ENCODE measurements at regions not wholly inside any gene's neighbourhood (a gene's known extent, or its start where the extent isn't known, plus 50 kb on each side); places are given as distances from the start of the nearest gene placed in this dataset.

DNA sequence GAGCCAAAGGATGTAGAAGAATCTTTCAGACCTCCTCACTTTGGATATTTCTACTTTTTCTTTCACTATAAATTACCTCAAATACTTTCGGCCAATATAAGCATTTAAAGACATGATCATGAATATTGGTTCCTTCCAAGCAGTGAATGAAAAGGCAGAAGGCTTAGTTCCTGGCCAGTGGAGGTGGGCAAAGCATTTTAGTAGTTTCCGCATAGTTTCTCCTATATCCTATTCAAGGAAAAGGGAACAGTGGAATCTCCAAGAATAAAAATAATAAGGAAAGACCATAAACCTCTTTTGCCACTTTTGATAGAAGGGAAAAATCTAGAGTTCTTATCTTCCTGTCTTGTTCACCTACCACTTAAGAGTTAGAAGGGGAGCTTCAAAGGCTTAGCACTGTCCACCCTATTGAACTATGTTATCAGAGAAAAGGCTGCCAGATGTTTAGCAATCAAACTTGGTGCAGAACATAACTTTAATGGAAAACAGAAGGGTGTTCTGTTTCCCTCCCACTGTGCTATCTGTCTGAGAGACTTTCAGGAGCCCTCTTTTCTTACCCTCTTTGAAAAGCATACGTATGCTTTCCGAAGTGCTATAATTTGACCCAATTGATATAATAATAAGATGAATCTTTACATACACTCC, 155.6 kb upstream of the DPH6 start:
- no peak for DNase-seq (ENCODE audit: low spot score)
- TF ChIP-seq, protein P1, sequence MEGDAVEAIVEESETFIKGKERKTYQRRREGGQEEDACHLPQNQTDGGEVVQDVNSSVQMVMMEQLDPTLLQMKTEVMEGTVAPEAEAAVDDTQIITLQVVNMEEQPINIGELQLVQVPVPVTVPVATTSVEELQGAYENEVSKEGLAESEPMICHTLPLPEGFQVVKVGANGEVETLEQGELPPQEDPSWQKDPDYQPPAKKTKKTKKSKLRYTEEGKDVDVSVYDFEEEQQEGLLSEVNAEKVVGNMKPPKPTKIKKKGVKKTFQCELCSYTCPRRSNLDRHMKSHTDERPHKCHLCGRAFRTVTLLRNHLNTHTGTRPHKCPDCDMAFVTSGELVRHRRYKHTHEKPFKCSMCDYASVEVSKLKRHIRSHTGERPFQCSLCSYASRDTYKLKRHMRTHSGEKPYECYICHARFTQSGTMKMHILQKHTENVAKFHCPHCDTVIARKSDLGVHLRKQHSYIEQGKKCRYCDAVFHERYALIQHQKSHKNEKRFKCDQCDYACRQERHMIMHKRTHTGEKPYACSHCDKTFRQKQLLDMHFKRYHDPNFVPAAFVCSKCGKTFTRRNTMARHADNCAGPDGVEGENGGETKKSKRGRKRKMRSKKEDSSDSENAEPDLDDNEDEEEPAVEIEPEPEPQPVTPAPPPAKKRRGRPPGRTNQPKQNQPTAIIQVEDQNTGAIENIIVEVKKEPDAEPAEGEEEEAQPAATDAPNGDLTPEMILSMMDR (IDR thresholded peaks at IDR 0.05; ENCODE audit: extremely low read depth, missing control alignments), result no peak

DNA sequence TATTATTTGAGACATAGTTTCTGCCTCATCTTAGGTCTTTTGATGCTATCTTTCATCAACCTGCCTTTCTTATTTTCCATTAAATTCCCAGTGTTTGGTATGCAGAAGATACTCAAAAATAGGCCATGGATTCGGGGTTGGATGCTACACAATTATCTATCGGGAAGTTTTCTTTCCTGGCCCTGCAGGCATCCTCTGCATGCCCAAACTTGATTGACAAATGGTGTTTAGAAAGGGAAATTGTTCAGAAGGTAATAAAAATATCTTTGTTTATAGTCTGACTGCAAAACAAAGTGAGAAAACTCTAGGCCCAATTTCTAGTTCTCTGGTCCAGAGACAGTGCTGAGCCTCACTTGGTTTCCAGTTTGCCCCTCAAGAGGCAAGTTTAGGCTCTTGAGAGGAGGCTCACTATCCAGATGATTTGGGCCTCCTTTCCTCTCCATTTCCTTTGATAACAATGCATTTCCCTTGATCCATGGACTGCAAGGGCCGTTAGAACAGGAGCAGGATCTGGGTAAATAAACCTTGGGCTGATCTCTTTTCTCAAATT, 157.1 kb upstream of the DPH6 start:
- TF ChIP-seq, protein P1 (IDR thresholded peaks at IDR 0.05; ENCODE audit: extremely low read depth, missing control alignments), result no peak
- no peak for DNase-seq (ENCODE audit: low spot score)

DNA sequence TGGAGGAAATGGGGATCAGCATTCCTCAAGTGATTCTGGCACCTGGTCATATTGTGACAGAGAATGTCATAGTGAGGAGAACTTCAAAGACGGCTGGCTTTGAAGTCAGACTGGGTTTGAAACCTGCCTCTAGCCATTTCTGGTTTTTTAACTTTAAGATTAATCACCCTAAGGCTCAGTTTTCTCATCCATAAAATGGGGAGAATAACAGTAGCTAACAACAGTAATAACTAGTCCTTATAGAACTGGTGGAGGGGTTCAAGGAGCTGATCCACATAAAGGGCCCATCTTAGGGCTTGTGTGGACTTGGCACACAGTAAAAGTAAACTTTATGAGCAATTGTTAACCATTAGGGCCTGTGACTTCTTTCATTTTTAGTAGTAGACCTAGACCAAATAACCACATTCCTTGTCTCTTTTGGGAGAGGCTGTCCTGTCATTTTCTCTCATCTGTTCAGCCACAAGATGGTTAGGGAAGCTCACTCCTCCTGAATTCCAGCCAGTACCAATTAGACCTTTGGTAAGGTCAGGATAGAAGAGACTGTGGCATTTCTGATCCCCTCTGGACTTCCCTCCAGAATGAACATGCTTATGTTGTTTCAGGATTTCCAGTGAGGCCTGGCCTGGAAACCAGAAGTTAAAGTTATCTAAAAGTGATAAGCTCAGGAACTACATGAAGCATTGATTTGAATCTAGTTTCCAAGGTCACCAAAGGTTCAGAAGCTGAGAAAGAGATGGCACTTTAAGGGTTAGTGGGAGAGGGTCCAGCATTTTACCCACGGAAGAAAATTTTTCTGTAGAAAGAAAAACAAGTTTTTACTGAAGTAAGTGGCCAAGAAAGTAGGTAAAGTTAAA, 159.3 kb upstream of the DPH6 start:
- TF ChIP-seq, protein P1 (IDR thresholded peaks at IDR 0.05; ENCODE audit: extremely low read depth, missing control alignments), result no peak
- DNase-seq (ENCODE audit: low spot score), result no peak

DNA sequence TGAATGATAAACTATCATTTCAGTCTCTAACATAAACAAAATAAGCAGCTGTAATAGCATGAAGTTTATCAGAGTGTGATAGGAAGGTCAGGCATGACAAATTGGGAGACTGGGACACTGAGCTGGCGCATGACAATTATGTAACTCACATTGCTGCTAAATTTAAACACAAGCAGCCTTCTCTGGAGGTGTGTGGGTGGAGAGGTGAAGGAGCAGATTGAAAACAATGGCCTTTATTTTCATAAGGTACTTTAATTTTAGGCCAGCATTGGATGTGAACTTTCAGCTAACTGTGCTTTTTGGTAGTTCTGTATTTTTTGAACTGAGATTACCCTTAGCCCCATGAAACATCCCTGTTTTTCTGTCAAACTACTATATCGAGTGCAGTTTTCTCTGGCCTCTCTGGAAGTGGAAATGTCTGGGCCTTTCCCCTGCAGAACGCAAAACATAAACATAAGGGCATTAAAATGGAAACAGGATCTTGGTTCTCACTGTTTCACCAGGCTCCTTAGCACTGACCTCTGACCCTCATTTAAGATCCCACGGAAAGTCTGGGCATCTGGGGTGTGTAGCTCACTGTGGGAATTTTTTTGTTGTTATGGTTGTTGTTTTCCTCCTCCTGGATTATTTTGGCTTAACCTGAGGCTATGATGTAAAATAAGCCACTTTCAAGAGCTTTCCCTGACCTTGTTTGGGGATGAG, 160.1 kb upstream of the DPH6 start:
- no peak for DNase-seq (ENCODE audit: low spot score)
- TF ChIP-seq, protein P1 (IDR thresholded peaks at IDR 0.05; ENCODE audit: extremely low read depth, missing control alignments), result no peak

DNA sequence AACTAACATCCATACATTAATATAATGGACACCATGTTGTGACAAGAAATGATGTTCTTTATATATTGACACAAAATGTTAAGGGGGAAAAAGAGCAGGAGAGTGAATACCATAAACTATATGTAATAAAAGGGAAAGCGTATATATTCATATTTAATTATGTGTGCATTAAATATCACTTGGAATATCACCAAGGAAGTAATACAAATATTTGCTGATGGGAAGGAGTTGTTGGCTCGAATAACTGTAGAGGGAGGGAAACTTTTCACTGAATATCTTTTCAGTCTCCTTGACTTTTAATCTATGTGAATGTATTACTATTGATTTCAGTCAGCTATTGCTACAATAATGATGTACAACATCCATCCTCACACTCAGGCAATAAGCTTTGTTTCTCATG, 167.0 kb upstream of the DPH6 start:
- DNase-seq (ENCODE audit: low spot score), result no peak
- TF ChIP-seq, protein P1 (IDR thresholded peaks at IDR 0.05; ENCODE audit: extremely low read depth, missing control alignments), result no peak

DNA sequence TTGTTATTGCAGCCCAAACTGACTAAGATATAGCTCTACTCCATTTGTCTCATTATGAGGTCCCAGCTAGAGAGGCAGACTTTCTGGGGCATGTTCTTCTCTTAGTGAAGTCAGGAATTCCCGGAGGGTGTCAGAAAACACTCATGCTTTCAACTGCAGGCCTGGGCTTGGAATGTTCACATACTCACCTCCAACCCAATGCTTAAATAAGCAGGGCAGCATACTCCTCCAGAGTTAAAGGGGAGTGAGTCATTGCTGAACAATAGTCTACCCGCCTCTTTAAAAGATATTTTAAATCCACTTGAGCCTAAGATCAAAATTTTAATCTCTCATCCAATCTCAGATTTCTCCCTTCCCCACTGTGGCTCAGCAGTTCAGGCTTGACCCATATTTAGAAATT, 167.8 kb upstream of the DPH6 start:
- TF ChIP-seq, protein P1 (IDR thresholded peaks at IDR 0.05; ENCODE audit: extremely low read depth, missing control alignments), result no peak
- DNase-seq (ENCODE audit: low spot score), result no peak

Data from GM20000 (cell line).